ENCODE measurements at regions not wholly inside any gene's neighbourhood (a gene's known extent, or its start where the extent isn't known, plus 50 kb on each side); places are given as distances from the start of the nearest gene placed in this dataset.

GRCh38 chr1:30295674-30296073, 427.7 kb downstream of the MATN1 start:
- TF ChIP-seq CTCF (IDR thresholded peaks at IDR 0.05; ENCODE audit: insufficient read depth, low read length, poor library complexity, severe bottlenecking) = no peak
- Histone ChIP-seq H3K4me3 (ENCODE audit: low read depth, low read length) (no peak overlapping the region), H3K36me3 (ENCODE audit: control insufficient read depth, insufficient read depth, low read length) (no peaks in the 10 kb centered on the region), H3K27me3 (ENCODE audit: control insufficient read depth, insufficient read depth, low read length) (no peaks in the 10 kb centered on the region)
- DNase-seq (ENCODE audit: low read depth) = no peak

- Histone ChIP-seq H3K36me3 (ENCODE audit: control insufficient read depth, insufficient read depth, low read length) (no peaks in the 10 kb centered on the region), H3K27me3 (ENCODE audit: control insufficient read depth, insufficient read depth, low read length) (no peaks in the 10 kb centered on the region), H3K4me3 (ENCODE audit: low read depth, low read length) (no peak overlapping the region)
- TF ChIP-seq CTCF (IDR thresholded peaks at IDR 0.05; ENCODE audit: insufficient read depth, low read length, poor library complexity, severe bottlenecking) = no peak
- no peak for DNase-seq (ENCODE audit: low read depth)
Measured at GRCh38 chr1:30295266-30295665, 428.1 kb downstream of the MATN1 start.

GRCh38 chr1:30294508-30294907, 428.9 kb downstream of the MATN1 start:
- Histone ChIP-seq H3K4me3 (ENCODE audit: low read depth, low read length) (no peak overlapping the region), H3K36me3 (ENCODE audit: control insufficient read depth, insufficient read depth, low read length) (no peaks in the 10 kb centered on the region), H3K27me3 (ENCODE audit: control insufficient read depth, insufficient read depth, low read length) (peaks cover under 1% of the 10 kb centered on the region)
- no peak for TF ChIP-seq CTCF (IDR thresholded peaks at IDR 0.05; ENCODE audit: insufficient read depth, low read length, poor library complexity, severe bottlenecking)
- DNase-seq (ENCODE audit: low read depth) = no peak

GRCh38 chr1:30292451-30292850, 430.9 kb downstream of the MATN1 start:
- no peak overlapping the region for H3K4me3 ChIP-seq (ENCODE audit: low read depth, low read length)
- TF ChIP-seq CTCF (IDR thresholded peaks at IDR 0.05; ENCODE audit: insufficient read depth, low read length, poor library complexity, severe bottlenecking) = no peak
- no peak for DNase-seq (ENCODE audit: low read depth)
- no peaks in the 10 kb centered on the region for H3K36me3 ChIP-seq (ENCODE audit: control insufficient read depth, insufficient read depth, low read length)
- H3K27me3 ChIP-seq (ENCODE audit: control insufficient read depth, insufficient read depth, low read length) = peaks cover 3% of the 10 kb centered on the region

- peaks cover 3% of the 10 kb centered on the region for H3K27me3 ChIP-seq (ENCODE audit: control insufficient read depth, insufficient read depth, low read length)
- no peak for TF ChIP-seq CTCF (IDR thresholded peaks at IDR 0.05; ENCODE audit: insufficient read depth, low read length, poor library complexity, severe bottlenecking)
- H3K36me3 ChIP-seq (ENCODE audit: control insufficient read depth, insufficient read depth, low read length) = no peaks in the 10 kb centered on the region
- no peak for DNase-seq (ENCODE audit: low read depth)
- no peak overlapping the region for H3K4me3 ChIP-seq (ENCODE audit: low read depth, low read length)
Measured at GRCh38 chr1:30291526-30291925, 431.9 kb downstream of the MATN1 start.

GRCh38 chr1:30290581-30290980, 432.8 kb downstream of the MATN1 start:
- H3K4me3 ChIP-seq (ENCODE audit: low read depth, low read length) = no peak overlapping the region
- peaks cover 3% of the 10 kb centered on the region for H3K27me3 ChIP-seq (ENCODE audit: control insufficient read depth, insufficient read depth, low read length)
- no peak for DNase-seq (ENCODE audit: low read depth)
- TF ChIP-seq CTCF (IDR thresholded peaks at IDR 0.05; ENCODE audit: insufficient read depth, low read length, poor library complexity, severe bottlenecking) = no peak
- H3K36me3 ChIP-seq (ENCODE audit: control insufficient read depth, insufficient read depth, low read length) = no peaks in the 10 kb centered on the region

Measured in kidney epithelial cell (primary cell).